SK-N-SH (cell line): ENCODE measurements at regions not wholly inside any gene's neighbourhood (a gene's known extent, or its start where the extent isn't known, plus 50 kb on each side); places are given as distances from the start of the nearest gene placed in this dataset.

Experiments used
- EP300 ChIP-seq, 2 experiments: IDR thresholded peaks; 2 replicates each; pipeline versions ENCODE4 v1.4.0 to v1.6.1; 2012; ENCODE audit warnings: borderline replicate concordance in 1 of 2, low read depth in 1 of 2, low read length in 1 of 2
- TCF12 ChIP-seq: IDR thresholded peaks from 2 replicates; pipeline ENCODE4 v1.4.0; 2012

- TF ChIP-seq EP300 (IDR thresholded peaks at IDR 0.05; ENCODE audit: borderline replicate concordance in 1 of 2, low read depth in 1 of 2, low read length in 1 of 2) (no peak), TCF12 (no peak)
Observed at GRCh38 chr12:60173224-60174170, 577.7 kb downstream of the SLC16A7 start.
